Osteoblast (primary cell): ENCODE measurements at regions not wholly inside any gene's neighbourhood (a gene's known extent, or its start where the extent isn't known, plus 50 kb on each side); places are given as distances from the start of the nearest gene placed in this dataset.

ENCODE experiments used
- DNase-seq: peaks from one replicate; pipeline ENCODE4 v3.0.0; 2011; ENCODE audit warnings: low spot score, mixed read lengths; ENCODE audit not compliant: insufficient read length; ENCODE audit errors: missing footprints
- H2AFZ ChIP-seq: 2 replicates; pipeline ENCODE4 v1.6.0; 2011; ENCODE audit warnings: mild to moderate bottlenecking, low read length
- H3K27ac ChIP-seq: 2 replicates; pipeline ENCODE4 v1.5.1; 2011; ENCODE audit warnings: mild to moderate bottlenecking, low read depth, low read length, moderate library complexity
- H3K27me3 ChIP-seq: 2 replicates; pipeline ENCODE4 v1.6.0; 2012; ENCODE audit warnings: mild to moderate bottlenecking, control low read depth, inconsistent platforms, low read length, moderate library complexity; ENCODE audit not compliant: insufficient read depth
- H3K36me3 ChIP-seq: 2 replicates; pipeline ENCODE4 v1.5.1; 2011; ENCODE audit warnings: mild to moderate bottlenecking, low read length, control low read depth, moderate library complexity; ENCODE audit not compliant: insufficient read depth
- H3K4me1 ChIP-seq: 2 replicates; pipeline ENCODE4 v1.5.1; 2011; ENCODE audit warnings: mild to moderate bottlenecking, low read length, control low read depth, moderate library complexity; ENCODE audit not compliant: insufficient read depth
- H3K4me2 ChIP-seq: 2 replicates; pipeline ENCODE4 v1.6.0; 2011; ENCODE audit warnings: mild to moderate bottlenecking, low read length; ENCODE audit not compliant: insufficient read depth
- H3K4me3 ChIP-seq: fragments of 200-600 bp; sonication (generic); 3 replicates; pipeline ENCODE4 v1.5.1; 2012; ENCODE audit warnings: mild to moderate bottlenecking, low read length, inconsistent platforms; ENCODE audit not compliant: insufficient read depth
- H3K79me2 ChIP-seq: 2 replicates; pipeline ENCODE4 v1.6.0; 2012; ENCODE audit warnings: mild to moderate bottlenecking, low read length, control low read depth, inconsistent platforms; ENCODE audit not compliant: insufficient read depth
- H3K9me3 ChIP-seq: 2 replicates; pipeline ENCODE4 v1.5.1; 2011; ENCODE audit warnings: low read depth, low read length, control low read depth
- H4K20me1 ChIP-seq: 2 replicates; pipeline ENCODE4 v1.6.0; 2012; ENCODE audit warnings: mild to moderate bottlenecking, low read length, control low read depth; ENCODE audit not compliant: insufficient read depth
- CTCF ChIP-seq: IDR thresholded peaks from 2 replicates; pipeline ENCODE4 v1.5.1; 2011; ENCODE audit warnings: mild to moderate bottlenecking, low read depth, low read length, moderate library complexity; ENCODE audit errors: extremely low read depth

DNA sequence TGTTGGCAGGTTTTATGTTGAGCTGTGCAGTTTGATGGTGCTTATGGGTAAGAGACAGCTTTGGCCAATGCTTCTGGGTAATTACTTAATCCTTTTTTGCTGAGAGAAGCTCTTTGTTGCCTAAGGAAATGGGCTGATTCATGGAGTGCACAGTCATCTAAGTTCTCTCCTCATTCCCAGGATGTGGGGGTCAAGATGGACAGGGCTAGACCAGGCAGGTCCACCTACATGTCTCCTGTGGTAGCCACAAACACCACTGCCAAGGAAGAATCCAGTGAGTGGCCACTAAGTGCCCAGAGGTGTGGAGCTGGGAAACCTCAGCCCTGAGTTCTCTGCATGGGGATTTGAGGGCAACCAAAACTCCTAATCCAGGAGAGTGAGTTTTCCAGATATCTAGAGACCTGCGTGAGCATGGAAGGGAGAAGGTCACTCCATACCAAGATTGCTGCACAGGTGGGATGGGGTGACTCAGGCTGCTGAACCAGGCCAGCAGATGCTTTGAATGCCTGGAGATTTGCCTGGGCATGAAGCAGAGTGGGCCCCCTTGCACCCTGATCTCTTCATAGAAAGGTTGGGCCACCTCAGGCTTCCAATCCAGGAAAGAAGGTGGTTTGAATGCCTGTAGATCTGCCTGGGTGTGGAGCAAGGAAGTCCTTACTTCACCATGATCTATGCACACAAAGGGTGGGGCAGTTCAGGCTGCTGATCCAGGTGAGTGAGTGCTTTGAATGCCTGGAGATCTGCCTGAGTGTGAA lies 234.8 kb upstream of the GNPDA2 start:
- no peak for DNase-seq
- no peaks in the 10 kb centered on the region for H3K4me1 ChIP-seq
- TF ChIP-seq CTCF, result no peak

GRCh38 chr4:44931720-44932119 lies 205.4 kb upstream of the GNPDA2 start:
- H3K4me1 ChIP-seq, result no peaks in the 10 kb centered on the region
- H3K27ac ChIP-seq, result no peak overlapping the region
- no peak overlapping the region for H2AFZ ChIP-seq
- no peaks in the 10 kb centered on the region for H3K27me3 ChIP-seq
- no peaks in the 10 kb centered on the region for H3K79me2 ChIP-seq
- H3K4me3 ChIP-seq, result no peak overlapping the region
- H3K36me3 ChIP-seq, result no peaks in the 10 kb centered on the region
- H4K20me1 ChIP-seq, result no peaks in the 10 kb centered on the region
- no peak overlapping the region for H3K4me2 ChIP-seq
- no peaks in the 10 kb centered on the region for H3K9me3 ChIP-seq
- DNase-seq, result no peak
- no peak for TF ChIP-seq CTCF

More for the DNA sequence above, 234.8 kb upstream of the GNPDA2 start:
- no peaks in the 10 kb centered on the region for H4K20me1 ChIP-seq
- no peaks in the 10 kb centered on the region for H3K27me3 ChIP-seq
- peaks cover 6% of the 10 kb centered on the region for H3K9me3 ChIP-seq
- H3K4me3 ChIP-seq, result no peak overlapping the region
- no peak overlapping the region for H3K27ac ChIP-seq
- no peaks in the 10 kb centered on the region for H3K79me2 ChIP-seq
- no peaks in the 10 kb centered on the region for H3K36me3 ChIP-seq
- no peak overlapping the region for H3K4me2 ChIP-seq
- H2AFZ ChIP-seq, result no peak overlapping the region

DNA sequence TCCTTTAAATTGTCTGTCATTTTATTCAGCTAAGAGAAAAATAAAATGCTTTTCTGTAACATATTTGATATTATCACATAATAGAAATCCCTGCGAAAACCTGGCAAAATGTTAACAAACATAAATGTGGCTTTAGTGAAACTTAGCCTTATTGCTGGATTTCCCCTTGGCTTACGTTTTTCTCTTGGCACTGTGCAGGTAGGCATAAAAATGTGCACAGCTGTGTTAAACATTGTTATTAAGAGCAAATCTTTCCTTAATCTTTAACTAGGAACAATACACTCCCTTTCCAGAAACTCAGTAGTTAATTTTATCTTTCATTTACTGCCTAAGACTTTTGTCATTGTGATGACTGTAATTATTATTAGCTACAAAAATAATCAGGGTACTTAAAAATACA lies 202.4 kb upstream of the GNPDA2 start:
- H4K20me1 ChIP-seq, result no peaks in the 10 kb centered on the region
- no peaks in the 10 kb centered on the region for H3K36me3 ChIP-seq
- H3K4me3 ChIP-seq, result no peak overlapping the region
- H2AFZ ChIP-seq, result no peak overlapping the region
- H3K79me2 ChIP-seq, result no peaks in the 10 kb centered on the region
- H3K9me3 ChIP-seq, result no peaks in the 10 kb centered on the region
- no peak for DNase-seq
- TF ChIP-seq CTCF, result no peak
- H3K27ac ChIP-seq, result no peak overlapping the region
- H3K4me2 ChIP-seq, result no peak overlapping the region
- H3K4me1 ChIP-seq, result no peaks in the 10 kb centered on the region
- no peaks in the 10 kb centered on the region for H3K27me3 ChIP-seq

- Histone ChIP-seq H3K27ac (no peak overlapping the region), H4K20me1 (no peaks in the 10 kb centered on the region), H3K9me3 (no peaks in the 10 kb centered on the region), H3K27me3 (no peaks in the 10 kb centered on the region), H3K36me3 (no peaks in the 10 kb centered on the region), H3K4me1 (no peaks in the 10 kb centered on the region), H3K79me2 (no peaks in the 10 kb centered on the region), H2AFZ (no peak overlapping the region), H3K4me2 (no peak overlapping the region), H3K4me3 (no peak overlapping the region)
- TF ChIP-seq CTCF, result peak; percentile 21
- DNase-seq, result no peak
Observed at GRCh38 chr4:44927399-44928380, 201.3 kb upstream of the GNPDA2 start.
